ENCODE measurements at regions not wholly inside any gene's neighbourhood (a gene's known extent, or its start where the extent isn't known, plus 50 kb on each side); places are given as distances from the start of the nearest gene placed in this dataset.

DNA sequence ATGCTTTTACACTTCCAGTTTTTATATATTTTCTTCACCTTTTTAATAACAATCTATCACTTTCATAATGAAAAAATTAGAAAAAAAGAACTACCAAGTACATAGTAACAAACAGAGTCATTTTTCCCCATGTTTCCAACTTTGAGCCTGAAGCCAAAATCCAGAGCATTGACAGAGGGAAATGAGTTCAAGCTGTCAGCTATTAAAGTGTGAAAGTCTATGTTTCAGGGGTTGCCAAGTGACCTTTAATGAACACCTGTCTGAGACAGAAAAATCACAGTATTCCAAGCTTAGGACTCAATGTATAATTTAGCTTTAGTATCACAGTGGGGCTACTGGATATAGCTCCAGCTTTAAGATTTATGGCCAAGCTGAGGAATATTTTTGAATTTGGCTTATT lies 128.3 kb upstream of the GADL1 start:
- H3K4me2 ChIP-seq (ENCODE audit: control insufficient read depth, extremely low read depth, insufficient read depth, low read depth, low read length) = no peak overlapping the region
- H3K9me3 ChIP-seq (ENCODE audit: control insufficient read depth, low read depth, low read length) = no peaks in the 10 kb centered on the region
- DNase-seq (ENCODE audit: low read depth, low spot score) (no peak), FAIRE-seq (no peak)
- no peaks in the 10 kb centered on the region for H3K36me3 ChIP-seq (ENCODE audit: control insufficient read depth in 2 of 2, extremely low read depth in 1 of 2, insufficient read depth in 2 of 2, low read length in 2 of 2)
- H2AFZ ChIP-seq (ENCODE audit: control insufficient read depth, low read length) = no peak overlapping the region
- no peaks in the 10 kb centered on the region for H3K9me1 ChIP-seq (ENCODE audit: control insufficient read depth, extremely low read depth, insufficient read depth, low read length)
- TF ChIP-seq, protein P1, sequence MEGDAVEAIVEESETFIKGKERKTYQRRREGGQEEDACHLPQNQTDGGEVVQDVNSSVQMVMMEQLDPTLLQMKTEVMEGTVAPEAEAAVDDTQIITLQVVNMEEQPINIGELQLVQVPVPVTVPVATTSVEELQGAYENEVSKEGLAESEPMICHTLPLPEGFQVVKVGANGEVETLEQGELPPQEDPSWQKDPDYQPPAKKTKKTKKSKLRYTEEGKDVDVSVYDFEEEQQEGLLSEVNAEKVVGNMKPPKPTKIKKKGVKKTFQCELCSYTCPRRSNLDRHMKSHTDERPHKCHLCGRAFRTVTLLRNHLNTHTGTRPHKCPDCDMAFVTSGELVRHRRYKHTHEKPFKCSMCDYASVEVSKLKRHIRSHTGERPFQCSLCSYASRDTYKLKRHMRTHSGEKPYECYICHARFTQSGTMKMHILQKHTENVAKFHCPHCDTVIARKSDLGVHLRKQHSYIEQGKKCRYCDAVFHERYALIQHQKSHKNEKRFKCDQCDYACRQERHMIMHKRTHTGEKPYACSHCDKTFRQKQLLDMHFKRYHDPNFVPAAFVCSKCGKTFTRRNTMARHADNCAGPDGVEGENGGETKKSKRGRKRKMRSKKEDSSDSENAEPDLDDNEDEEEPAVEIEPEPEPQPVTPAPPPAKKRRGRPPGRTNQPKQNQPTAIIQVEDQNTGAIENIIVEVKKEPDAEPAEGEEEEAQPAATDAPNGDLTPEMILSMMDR (optimal IDR thresholded peaks at IDR 0.05 in 1 of 3, IDR thresholded peaks at IDR 0.05 in 1 of 3, conservative IDR thresholded peaks at IDR 0.05 in 1 of 3; ENCODE audit: extremely low read depth in 1 of 3, insufficient read depth in 2 of 3, low read length in 3 of 3) = no peak
- TF ChIP-seq EZH2 (IDR thresholded peaks at IDR 0.05; ENCODE audit: low read length) = no peak
- no peaks in the 10 kb centered on the region for H3K79me2 ChIP-seq (ENCODE audit: control insufficient read depth, insufficient read depth, low read length)
- no peaks in the 10 kb centered on the region for H3K4me1 ChIP-seq (ENCODE audit: control insufficient read depth, extremely low read depth, insufficient read depth, low read length)
- no peak overlapping the region for H3K4me3 ChIP-seq (ENCODE audit: control insufficient read depth in 2 of 3, extremely low read depth in 1 of 3, insufficient read depth in 2 of 3, low read depth in 1 of 3, low read length in 3 of 3)
- dilution Hi-C loops (cut with MboI; ENCODE audit: extremely low pct_ligation_motif_present, low sequenced_read_pairs) = no loop called here
- H3K27ac ChIP-seq (ENCODE audit: control insufficient read depth, insufficient read depth, low read length) = no peak overlapping the region
- H4K20me1 ChIP-seq (ENCODE audit: control insufficient read depth, extremely low read depth, insufficient read depth, low read length) = no peaks in the 10 kb centered on the region
- H3K9ac ChIP-seq (ENCODE audit: control insufficient read depth, extremely low read depth, insufficient read depth, low read length) = no peak overlapping the region
- no peaks in the 10 kb centered on the region for H3K27me3 ChIP-seq (ENCODE audit: control insufficient read depth, extremely low read depth, insufficient read depth, low read length)

DNA sequence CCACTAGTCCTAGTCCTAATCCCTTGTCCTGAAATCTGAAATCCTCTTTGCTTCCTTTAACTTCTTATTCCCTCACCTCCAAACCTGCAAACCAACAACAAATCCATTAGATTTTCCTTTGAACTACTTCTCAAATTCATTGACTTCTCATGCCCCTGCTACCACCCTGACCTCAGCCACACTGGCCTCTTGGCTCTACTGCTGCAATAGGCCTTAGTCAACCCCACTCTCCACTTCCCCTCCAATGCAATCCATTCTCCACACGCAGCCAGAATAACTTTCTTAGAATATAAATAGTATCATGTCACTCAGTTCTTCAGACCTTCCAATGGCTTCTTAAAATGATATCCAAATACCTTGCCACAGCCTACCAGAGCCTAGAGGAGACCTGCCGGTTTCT lies 131.1 kb upstream of the GADL1 start:
- Histone ChIP-seq H3K9me3 (ENCODE audit: control insufficient read depth, low read depth, low read length) (no peaks in the 10 kb centered on the region), H3K9ac (ENCODE audit: control insufficient read depth, extremely low read depth, insufficient read depth, low read length) (no peak overlapping the region), H4K20me1 (ENCODE audit: control insufficient read depth, extremely low read depth, insufficient read depth, low read length) (no peaks in the 10 kb centered on the region), H3K4me1 (ENCODE audit: control insufficient read depth, extremely low read depth, insufficient read depth, low read length) (no peaks in the 10 kb centered on the region), H2AFZ (ENCODE audit: control insufficient read depth, low read length) (no peak overlapping the region), H3K4me2 (ENCODE audit: control insufficient read depth, extremely low read depth, insufficient read depth, low read depth, low read length) (no peak overlapping the region), H3K79me2 (ENCODE audit: control insufficient read depth, insufficient read depth, low read length) (no peaks in the 10 kb centered on the region), H3K36me3 (ENCODE audit: control insufficient read depth in 2 of 2, extremely low read depth in 1 of 2, insufficient read depth in 2 of 2, low read length in 2 of 2) (no peaks in the 10 kb centered on the region), H3K27ac (ENCODE audit: control insufficient read depth, insufficient read depth, low read length) (no peak overlapping the region), H3K4me3 (ENCODE audit: control insufficient read depth in 2 of 3, extremely low read depth in 1 of 3, insufficient read depth in 2 of 3, low read depth in 1 of 3, low read length in 3 of 3) (no peak overlapping the region), H3K9me1 (ENCODE audit: control insufficient read depth, extremely low read depth, insufficient read depth, low read length) (no peaks in the 10 kb centered on the region), H3K27me3 (ENCODE audit: control insufficient read depth, extremely low read depth, insufficient read depth, low read length) (no peaks in the 10 kb centered on the region)
- DNase-seq (ENCODE audit: low read depth, low spot score) (no peak), FAIRE-seq (no peak)
- no peak for TF ChIP-seq EZH2 (IDR thresholded peaks at IDR 0.05; ENCODE audit: low read length)
- TF ChIP-seq, protein P1 (optimal IDR thresholded peaks at IDR 0.05 in 1 of 3, IDR thresholded peaks at IDR 0.05 in 1 of 3, conservative IDR thresholded peaks at IDR 0.05 in 1 of 3; ENCODE audit: extremely low read depth in 1 of 3, insufficient read depth in 2 of 3, low read length in 3 of 3) = no peak
- dilution Hi-C loops (cut with MboI; ENCODE audit: extremely low pct_ligation_motif_present, low sequenced_read_pairs) = no loop called here

Data from keratinocyte (primary cell).